Transverse colon (tissue), 4 donors: ENCODE measurements at regions not wholly inside any gene's neighbourhood (a gene's known extent, or its start where the extent isn't known, plus 50 kb on each side); places are given as distances from the start of the nearest gene placed in this dataset.
A peak's percentile ranks its signal among the peaks of the same experiment; 100 is the strongest.

Experiments
- POLR2A ChIP-seq: fragments of 450-650 bp; IDR thresholded peaks from one replicate; pipeline ENCODE4 v1.6.1; 2016; ENCODE audit warnings: antibody characterized with exemption, mild to moderate bottlenecking, moderate library complexity
- POLR2AphosphoS5 ChIP-seq, 3 donors: sonication (generic); formaldehyde crosslinking; IDR thresholded peaks; one replicate each; pipeline ENCODE4 v1.6.1; 2016; ENCODE audit warnings: antibody characterized with exemption in 3 of 3
- TF ChIP-seq, protein P1 (sequence below), 5 experiments: fragments of 200-600 bp in 3 of 5; fragments of 450-650 bp in 2 of 5; sonication (generic) in 3 of 5; IDR thresholded peaks; 1 replicate in 2 of 5; 2 replicates in 3 of 5; pipeline ENCODE4 v1.5.1; 2016 to 2017; ENCODE audit warnings: antibody characterized with exemption in 5 of 5, inconsistent platforms in 3 of 5, mild to moderate bottlenecking in 2 of 5, moderate library complexity in 1 of 5

DNA sequence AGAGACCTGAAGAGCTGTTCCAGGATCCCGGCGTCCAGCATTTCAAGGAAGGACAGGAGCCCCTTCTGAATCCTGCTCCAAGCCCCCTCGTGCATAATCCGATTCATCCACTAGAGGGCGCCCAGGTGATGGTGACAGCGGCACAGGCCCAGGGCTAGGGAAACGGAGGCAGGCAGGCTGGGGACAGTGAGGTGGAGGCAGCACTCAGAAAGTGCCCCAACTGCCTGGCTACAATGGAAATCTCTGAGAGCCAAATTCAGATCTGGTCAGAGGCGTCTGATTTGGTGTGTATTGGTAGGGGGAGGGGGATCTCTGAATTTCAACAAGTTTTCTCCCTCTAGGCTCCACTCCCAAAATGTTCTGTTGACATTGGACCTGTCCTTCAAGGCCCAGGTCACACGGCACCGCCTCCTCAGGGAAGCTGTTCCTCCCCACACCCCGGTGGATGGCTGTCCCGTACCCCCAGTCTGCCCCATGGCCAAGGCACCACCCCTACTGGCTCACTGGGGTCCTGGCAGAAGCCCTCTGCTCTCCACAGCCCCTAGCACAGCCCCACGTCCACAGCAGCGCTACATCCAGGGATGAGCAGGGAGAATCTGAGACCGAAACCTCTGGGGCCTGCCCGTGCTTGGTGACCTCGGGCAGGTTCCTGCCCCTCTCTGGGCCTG lies 142.9 kb downstream of the CRYBB2 start:
- TF ChIP-seq, protein P1, sequence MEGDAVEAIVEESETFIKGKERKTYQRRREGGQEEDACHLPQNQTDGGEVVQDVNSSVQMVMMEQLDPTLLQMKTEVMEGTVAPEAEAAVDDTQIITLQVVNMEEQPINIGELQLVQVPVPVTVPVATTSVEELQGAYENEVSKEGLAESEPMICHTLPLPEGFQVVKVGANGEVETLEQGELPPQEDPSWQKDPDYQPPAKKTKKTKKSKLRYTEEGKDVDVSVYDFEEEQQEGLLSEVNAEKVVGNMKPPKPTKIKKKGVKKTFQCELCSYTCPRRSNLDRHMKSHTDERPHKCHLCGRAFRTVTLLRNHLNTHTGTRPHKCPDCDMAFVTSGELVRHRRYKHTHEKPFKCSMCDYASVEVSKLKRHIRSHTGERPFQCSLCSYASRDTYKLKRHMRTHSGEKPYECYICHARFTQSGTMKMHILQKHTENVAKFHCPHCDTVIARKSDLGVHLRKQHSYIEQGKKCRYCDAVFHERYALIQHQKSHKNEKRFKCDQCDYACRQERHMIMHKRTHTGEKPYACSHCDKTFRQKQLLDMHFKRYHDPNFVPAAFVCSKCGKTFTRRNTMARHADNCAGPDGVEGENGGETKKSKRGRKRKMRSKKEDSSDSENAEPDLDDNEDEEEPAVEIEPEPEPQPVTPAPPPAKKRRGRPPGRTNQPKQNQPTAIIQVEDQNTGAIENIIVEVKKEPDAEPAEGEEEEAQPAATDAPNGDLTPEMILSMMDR (IDR thresholded peaks at IDR 0.05), result peak; percentile 80 to 93 (median 90)
- TF ChIP-seq POLR2A (no peak), POLR2AphosphoS5 (IDR thresholded peaks at IDR 0.05) (no peak)
